GF-D8 (cell line): ENCODE measurements at regions not wholly inside any gene's neighbourhood (a gene's known extent, or its start where the extent isn't known, plus 50 kb on each side); places are given as distances from the start of the nearest gene placed in this dataset.

Experiments
- DNase-seq: peaks from one replicate; lab custom pipeline; 2025; lab: John Stamatoyannopoulos, UW

DNA sequence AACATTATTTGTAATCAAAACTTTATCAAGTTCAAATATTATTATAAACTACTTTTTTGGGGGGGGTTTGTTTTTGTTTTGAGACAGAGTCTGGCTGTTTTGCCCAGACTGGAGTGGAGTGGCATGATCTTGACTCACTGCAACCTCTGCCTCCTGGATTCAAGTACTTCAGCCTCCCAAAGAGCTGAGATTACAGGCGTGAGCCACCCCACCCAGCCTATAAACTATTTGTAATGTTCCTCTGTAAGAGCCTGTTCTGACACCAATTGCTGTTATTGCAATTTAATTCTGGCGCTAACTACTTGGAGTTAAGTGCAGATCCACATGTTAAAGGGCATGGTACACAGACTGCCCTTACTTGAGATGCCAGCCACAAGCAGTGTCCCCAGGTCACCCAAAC is 478.1 kb upstream of the NRP1 start:
- DNase-seq, result no peak

DNA sequence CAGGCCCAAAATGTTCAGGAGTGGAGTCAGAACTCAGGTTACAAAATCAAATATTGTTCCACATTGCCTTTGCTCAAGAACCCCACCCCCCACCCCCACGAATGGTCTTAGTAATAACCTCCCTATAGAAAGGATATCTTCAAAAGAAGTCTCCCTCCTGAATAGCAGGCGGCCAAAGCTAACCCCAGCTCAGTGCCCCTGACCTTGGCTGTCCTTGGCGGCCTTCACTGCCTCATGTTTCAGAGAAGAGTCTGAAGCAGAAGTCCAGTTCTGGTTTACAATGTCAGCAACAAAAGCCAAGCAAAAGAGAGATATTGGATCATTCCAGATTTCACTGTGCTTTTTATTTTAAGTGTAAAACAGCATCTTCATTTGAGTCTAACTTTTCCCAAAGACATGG is 476.5 kb upstream of the NRP1 start:
- DNase-seq, result no peak

DNA sequence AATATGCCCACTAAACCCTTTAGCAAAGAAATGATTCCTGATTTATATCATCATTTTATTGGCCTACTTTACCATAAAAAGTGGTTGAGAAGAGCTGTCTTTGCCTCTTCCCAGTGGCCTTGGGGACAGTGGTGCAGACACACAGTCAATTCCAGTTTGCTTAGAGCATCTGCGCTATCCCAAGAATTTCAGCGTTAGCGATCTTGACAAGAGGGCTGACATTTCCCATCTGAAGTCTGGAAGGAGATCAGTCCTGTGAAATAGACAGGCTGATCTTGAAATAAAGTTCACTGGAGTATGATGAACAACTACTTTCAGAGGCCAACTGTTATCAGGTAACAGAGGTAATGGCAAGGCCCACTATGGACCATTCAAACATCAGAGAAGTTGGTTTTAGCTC is 475.3 kb upstream of the NRP1 start:
- DNase-seq, result no peak

DNA sequence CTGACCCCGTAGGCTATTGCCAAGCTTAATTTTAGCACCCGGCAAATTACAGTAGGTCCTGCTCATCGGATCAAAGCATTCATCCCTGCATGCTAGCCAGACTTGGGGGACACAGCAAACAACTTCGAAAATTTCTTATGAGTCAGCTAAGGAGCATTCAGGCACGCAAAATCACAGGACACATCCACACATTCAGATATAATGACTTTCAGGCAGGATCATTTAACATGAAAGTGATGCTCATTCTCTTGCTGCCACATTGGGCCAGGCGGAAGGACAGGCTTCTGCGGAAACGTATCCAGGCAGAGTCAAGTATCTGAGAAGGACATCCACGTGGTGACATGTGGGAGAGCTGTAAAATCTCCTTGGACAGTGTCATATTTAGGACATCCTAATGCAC is 474.0 kb upstream of the NRP1 start:
- DNase-seq, result no peak

DNA sequence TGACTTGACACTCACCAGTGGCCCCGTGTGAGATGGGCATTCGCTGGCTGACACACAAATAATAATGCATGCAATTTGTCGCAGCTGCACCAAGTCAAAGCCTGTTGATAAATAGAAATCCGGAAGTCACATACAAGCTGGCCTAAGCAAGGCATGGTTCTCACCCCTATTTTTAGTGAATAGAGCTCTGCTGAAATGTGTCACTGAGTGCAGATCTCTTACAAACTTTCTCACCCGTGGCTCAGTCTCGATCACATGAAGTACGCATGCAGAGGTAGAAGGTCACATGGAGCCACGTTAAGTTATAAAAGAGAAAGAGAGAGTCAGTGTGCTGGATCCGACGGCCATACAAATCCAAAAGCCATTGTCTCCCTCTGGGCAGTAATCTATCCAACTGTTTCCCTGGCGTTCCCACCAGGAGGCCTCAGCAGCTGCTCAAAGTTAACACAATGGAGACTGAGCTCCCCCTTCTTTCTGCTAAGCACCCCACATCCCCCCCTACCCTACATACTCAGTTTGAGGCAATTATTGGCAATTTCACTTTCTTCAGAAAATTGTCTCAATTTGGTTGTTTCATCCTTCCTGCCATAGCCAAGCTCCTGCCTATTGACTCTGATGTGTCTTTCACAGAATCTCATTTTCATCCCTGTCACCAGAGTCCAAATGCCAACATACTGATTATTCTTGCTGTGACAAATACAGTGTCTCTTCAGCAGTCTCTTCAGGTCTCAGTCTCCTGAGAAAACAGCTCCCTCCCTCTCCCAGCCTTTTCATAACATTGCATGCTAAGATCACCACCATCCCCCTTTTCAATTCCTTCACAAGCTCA is 473.3 kb upstream of the NRP1 start:
- DNase-seq, result no peak

DNA sequence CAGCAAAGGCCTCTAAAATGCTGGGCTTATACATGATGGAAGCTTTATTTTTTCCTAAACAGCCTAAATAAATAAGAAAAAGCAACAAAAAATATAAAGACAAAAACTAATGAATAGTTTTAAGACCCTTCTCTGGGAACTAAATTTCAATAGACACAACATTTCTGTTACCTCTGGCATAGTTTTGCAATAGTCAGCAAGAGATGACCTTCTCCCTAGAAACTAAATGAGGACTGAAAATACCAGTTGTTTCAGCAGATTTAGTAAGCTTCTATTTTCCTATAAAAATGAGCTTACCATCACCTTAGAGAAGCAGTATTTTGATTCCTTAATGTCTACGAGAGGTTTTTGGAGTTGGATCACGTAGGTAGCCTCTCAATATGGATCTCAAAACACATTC is 471.4 kb upstream of the NRP1 start:
- DNase-seq, result no peak

DNA sequence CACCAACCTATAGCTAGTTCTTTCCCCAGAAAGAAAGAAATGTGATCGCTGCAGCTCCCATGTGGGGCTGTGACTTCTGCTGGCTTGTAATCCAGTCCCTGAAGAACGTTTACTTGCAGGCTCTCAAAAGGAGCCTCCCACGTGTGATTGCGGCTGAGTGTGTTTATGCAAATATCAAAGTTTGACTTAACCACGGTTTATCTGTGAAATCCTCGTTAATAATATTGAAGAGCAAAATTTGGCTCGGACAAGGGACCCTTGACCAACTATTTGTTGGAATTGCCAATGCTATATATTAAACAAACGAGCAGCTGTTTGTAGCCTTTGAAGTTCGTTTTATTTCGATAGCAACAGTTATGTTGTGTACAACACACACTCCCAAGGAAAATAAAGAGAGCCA is 470.1 kb upstream of the NRP1 start:
- no peak for DNase-seq

DNA sequence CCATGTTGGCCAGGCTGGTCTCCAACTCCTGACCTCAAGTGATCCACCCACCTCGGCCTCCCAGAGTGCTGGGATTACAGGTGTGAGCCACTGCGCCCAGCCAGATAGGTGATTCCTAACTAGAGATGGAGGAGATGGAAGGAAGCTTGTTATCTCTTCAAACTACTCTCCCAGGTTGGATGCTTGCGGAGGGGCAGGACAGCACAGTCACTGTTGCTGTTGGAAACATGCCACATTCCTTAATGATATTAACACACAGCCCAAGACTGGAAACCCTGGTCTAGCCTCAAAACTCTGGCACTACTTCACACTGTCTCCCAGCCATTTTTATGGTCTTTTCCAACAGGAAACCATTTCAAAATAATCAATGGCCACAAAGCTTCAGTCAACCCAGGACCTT is 468.8 kb upstream of the NRP1 start:
- no peak for DNase-seq

DNA sequence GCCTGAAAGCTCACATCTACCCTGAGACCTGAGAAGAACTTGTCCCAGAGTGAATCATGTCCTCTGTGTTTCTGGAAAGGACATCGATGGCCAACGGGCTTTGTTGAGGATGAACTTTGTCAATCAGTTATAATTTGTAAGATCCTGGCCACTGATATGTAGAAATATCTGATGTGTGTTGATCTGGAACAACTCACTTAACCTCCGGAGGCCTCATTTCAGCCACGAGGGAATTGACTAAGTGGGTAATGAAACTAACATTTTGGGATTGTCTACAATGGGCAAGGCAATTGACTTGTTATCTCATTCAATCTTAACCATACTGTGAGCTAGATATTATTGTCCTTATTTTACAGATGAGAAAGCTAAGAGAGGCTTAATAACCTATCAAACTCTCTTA is 468.1 kb upstream of the NRP1 start:
- no peak for DNase-seq

DNA sequence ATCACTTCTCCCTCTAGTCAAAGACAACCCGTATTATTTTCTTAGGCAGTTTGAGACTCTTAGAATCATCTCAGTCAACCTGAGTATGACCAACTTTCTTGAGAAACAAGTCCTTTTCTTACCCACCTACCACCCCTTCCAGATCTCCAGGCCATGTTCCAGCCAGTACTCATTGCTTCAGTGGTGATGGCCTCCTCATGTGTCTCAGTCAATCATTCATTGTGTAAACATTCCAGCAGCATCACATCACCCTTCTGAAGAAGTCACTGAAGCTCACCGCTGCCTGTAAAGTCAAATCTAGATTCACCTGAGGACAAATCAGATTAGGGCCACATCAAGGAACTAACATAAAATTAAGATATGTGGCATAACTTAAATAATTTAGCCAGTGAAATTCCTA is 467.2 kb upstream of the NRP1 start:
- no peak for DNase-seq

DNA sequence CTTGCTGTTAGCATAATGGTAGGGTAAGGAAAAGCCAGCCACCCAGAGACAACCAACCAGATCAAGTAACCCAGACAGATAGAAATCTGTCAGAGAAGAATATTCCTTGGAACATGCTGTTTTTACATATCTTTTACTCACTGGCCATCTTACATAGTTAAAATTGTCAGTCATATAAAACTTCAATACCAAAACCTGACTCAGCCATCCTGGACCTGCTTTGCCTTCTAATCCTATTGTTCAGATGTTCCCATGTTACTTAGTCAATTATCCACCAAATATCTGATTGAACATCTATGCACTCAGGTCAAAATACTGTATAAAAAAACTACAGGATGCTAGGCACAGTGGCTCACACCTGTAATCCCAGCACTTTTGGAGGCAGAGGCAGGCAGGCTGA is 466.5 kb upstream of the NRP1 start:
- no peak for DNase-seq

DNA sequence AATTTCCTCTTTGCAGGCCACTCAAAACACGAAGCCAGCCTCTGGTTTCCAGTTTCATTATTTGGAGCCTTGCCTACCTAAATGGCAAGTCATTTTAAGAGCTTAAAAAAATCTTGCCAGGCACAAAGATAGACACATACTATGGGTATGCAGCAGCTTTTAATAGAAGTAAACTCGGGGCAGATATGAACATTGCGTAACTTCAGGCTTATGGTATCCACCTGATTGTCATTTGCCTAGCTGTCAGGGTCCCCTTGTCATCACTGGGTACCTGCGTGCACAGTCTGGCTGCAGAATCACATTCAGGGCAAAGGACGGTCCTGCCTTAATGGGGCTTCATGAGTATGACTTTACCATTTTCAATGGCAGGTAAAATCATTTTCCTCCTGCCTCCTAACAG is 466.1 kb upstream of the NRP1 start:
- no peak for DNase-seq

DNA sequence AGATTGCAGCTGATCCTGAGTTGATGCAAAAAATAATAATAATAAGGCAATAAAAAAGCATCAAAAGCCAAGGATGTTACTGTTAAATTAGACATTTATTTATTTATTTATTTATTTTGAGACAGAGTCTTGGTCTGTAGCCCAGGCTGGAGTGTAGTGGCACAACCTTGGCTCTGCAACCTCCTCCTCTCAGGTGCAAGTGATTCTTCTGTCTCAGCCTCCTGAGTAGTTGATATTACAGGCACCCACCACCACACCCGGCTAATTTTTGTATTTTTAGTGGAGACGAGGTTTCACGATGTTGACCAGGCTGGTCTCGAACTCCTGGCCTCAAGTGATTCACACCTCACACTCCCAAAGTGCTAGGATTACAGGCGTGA is 465.5 kb upstream of the NRP1 start:
- no peak for DNase-seq

DNA sequence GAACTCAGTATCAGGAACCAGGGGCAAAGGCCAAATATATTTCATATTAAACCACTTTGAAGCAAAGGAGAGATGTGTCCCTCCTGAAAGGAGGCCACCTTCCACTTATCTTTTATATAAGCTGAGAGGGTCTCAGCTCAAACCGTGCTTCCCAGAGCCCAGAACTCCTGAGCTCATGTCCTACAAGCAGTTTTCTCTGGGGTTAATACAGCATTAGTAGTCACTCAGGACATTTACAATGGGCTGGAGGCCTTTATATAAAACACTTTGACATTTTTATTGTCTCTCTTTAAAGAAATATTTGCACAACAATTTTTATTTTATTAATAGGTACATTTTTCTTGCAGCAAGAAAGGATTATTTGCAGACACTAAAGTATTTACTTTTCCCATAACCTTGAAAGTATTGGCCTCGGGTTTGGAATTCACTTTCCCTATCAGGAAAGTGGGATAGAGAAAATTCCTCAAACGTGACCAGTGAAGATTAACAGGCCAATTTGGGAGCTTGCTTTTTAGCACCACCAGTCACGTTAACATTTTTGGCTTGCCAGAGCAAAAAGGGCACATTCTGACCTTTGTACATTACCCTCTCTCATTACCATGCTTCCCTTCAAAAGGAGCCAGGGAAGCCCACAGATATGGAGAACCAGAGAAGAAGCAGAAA is 464.9 kb upstream of the NRP1 start:
- DNase-seq, result no peak

DNA sequence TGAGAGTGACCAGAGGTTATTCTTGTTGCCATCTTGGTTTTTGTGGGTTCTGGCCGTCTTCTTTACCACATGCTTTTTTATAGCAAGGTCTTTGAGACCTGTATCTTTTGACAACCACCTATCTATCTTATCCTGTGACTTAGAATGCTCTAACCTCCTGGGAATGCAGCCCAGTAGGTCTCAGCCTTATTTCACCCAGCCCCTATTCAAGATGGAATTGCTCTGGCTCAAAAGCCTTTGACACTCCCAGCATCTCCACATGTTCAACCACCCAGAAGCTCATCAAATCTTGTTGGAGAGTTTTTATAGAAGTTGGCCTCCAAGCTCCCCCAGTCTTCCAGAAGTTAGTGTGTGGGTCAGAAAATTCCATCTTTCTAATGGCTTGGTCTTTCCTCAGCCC is 464.3 kb upstream of the NRP1 start:
- DNase-seq, result no peak

DNA sequence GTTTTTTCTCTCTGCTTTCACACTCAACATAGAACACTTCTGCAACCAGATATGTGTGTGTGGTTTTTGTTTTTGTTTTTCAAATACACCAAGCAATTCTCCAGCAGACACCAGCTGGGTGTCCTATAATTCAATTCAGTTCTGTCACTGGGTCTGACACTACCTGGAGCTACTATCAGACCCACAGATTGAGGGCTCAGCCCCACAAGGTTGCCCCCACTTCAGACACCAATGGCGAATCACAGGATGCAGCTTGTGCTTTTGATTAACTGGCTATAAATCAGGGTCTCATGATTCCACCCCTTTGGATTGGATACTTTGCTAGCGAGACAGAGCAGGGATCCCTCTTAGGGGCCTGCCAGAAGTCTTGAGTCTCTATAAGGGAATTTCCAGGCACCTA is 462.2 kb upstream of the NRP1 start:
- no peak for DNase-seq

DNA sequence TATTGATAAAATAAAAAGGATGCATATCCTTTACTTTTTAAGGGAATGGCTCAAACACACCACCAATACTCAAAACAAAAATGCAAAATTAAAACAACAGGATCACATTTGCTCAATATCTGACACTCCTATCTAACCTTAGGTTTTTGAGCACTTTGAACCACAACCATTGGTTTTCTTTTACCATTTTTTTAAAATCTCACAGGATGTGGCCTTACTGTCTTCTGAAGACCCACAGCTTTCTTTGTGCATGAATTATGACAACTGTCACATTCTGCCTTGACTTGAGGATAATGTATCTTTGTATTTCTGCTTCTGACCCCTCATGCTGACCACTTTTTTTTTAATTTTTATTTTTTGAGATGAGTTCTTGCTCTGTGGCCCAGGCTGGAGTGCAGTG is 461.1 kb upstream of the NRP1 start:
- DNase-seq, result no peak

DNA sequence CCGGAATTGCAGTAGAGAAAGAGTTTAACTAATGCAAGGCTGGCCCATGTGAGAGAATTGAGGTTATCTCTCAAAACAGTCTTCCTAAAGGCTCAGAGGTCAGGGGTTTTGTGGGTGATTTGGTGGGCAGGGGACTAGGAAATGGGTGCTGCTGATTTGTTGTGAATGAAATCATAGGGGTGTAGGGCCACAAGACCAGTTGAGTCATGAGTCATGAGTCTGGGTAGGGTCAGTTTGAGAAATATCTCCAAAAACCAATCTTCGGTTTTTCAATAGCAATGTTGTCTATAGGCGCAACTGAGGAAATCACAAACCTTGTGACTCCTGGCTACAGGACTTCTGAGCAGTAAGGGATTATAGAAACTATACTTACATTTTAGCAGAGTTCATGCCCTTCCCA is 460.0 kb upstream of the NRP1 start:
- no peak for DNase-seq

DNA sequence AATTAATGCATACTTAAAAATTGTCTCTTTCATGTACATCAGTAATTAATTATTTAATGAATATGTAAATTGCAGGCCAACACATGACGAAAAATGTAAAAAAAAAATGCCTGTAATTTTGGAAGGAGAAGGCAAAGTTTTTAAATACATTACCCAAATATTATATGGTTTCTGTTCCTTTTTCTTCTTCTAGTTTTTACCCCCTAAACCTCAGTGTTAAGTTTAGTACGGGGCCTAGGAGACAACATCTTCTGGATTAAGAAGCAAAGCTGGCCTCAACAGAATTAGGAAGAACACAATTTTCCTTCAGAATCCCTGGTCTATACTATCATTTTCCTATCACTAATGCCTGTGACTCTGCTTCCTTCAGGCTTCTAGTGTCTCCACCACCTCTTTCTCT is 459.3 kb upstream of the NRP1 start:
- no peak for DNase-seq

DNA sequence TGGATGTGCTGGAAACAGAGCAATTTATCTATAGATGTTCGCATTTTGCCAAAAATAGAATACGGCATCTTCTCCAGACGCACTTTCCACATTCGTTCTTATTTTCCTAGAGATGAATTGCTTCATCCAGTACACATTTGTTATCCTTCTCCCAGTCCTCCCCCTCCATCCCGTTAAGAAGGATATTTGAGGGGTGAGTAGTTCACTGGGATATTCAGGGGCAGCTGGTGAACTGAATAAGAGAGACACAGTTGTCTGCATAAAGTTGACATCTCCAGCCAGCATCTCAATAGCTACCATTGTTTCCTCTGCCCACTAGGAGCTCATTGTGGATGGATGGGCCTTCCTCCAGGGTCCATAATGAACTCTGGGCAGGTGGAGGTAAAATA is 456.8 kb upstream of the NRP1 start:
- no peak for DNase-seq

DNA sequence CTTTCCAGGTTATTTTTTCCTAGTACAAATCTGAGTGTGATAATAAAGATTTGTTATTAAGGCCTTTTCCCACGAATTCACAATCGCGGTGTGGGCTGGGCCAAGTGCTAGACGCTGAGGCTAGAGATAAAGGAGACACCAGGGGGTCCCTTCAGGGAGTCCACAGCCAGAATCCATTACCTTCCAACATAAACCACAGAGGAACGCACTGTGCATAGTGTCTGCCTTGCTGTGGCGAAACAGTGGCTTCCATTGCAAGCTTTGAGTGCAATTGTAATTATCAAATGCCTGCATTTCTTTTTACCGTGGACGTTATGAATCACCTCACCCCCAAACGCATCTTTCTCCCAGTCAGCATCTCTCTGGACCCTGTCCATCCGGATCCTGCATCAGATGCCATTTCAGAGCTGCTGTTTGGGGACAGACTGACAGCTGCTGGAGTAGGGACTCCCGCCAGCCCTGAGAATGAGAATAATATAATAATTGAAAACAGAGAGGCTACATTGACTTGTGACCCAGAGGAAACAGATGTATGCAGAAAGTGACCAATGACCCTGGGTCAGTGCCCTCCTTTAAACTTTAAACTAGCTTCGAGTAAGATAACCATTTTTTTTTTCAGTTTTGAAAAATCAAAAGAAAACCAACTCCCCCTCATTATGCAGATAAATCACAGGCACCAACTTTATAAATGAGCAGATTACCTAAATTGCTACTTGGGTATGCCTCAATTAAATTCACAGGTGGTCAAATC is 456.2 kb upstream of the NRP1 start:
- no peak for DNase-seq

DNA sequence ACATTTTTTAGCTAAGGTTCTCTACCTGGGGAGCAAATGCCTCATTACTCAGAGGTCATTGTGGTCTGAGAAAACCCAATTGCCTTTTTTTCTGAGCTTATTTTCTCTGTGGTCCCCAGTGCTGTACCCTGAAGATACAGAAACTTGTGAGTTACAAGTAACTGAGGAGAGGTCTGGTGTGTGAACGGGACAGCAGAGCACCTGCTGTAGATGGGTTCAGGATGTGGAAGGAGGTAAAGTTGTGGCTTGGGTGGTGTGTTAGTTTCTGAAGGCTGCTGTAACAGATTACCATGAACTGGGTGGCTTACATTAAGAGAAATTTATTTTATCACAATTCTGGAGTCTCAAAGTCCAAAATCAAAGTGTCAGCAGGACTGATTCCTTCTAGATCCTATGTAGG is 449.1 kb upstream of the NRP1 start:
- DNase-seq, result no peak

DNA sequence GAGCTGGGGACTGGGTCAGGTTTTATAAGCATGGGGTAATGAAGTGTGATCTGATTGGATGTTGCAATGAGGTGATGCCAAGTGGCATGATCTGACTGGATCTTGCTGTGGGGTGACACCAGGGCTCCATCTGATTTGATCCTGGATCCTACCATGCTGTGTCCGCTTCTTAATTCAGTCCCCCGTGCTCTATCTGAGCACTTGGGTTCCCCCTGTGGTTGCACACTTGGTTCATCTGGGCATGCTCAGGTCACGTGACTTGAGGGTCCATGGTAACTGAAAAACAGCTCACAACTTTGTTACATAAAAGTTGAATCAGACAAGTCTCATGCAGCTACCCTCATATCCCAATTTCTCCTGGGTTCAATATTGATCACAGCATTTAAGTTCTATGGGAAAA is 448.6 kb upstream of the NRP1 start:
- DNase-seq, result no peak
